SH-SY5Y (cell line): ENCODE measurements at regions not wholly inside any gene's neighbourhood (a gene's known extent, or its start where the extent isn't known, plus 50 kb on each side); places are given as distances from the start of the nearest gene placed in this dataset.

Experiments used
- GATA2 ChIP-seq: IDR thresholded peaks from 2 replicates; pipeline ENCODE4 v1.6.1; 2011; ENCODE audit warnings: mild to moderate bottlenecking, low read depth, low read length
- GATA3 ChIP-seq: IDR thresholded peaks from 2 replicates; pipeline ENCODE4 v1.6.1; 2011; ENCODE audit warnings: low read depth, mild to moderate bottlenecking, low read length, moderate library complexity

- TF ChIP-seq GATA2 (no peak), GATA3 (no peak)
Measured at GRCh38 chr18:44552706-44553105, 128.0 kb upstream of the SETBP1 start.
